Transverse colon (tissue), 4 donors: ENCODE measurements at regions not wholly inside any gene's neighbourhood (a gene's known extent, or its start where the extent isn't known, plus 50 kb on each side); places are given as distances from the start of the nearest gene placed in this dataset.

Experiments
- DNase-seq: peaks from one replicate; pipeline ENCODE4 v3.0.0-alpha.2; 2019
- H3K27ac ChIP-seq, 4 donors: fragments of 200-600 bp; sonication (generic); 2 replicates each; pipeline ENCODE4 v1.5.1; 2016 to 2018; ENCODE audit warnings: inconsistent platforms in 4 of 4
- H3K27me3 ChIP-seq: fragments of 200-600 bp; sonication (generic); 2 replicates; pipeline ENCODE4 v1.5.1; 2017; ENCODE audit warnings: inconsistent platforms
- H3K36me3 ChIP-seq, 4 donors: fragments of 200-600 bp; sonication (generic); 2 replicates each; pipeline ENCODE4 v1.5.1; 2017 to 2019; ENCODE audit warnings: inconsistent platforms in 4 of 4
- H3K4me1 ChIP-seq, 4 donors: fragments of 200-600 bp; sonication (generic); 2 replicates each; pipeline ENCODE4 v1.5.1; 2017 to 2020; ENCODE audit warnings: inconsistent platforms in 4 of 4
- H3K4me3 ChIP-seq, 4 donors: fragments of 200-600 bp; sonication (generic); 1 replicate in 1 of 4; 2 replicates in 3 of 4; pipeline versions ENCODE4 v1.5.1 to v1.6.1; 2017 to 2019; ENCODE audit warnings: inconsistent platforms in 4 of 4
- H3K9me3 ChIP-seq, 2 donors: fragments of 200-600 bp; sonication (generic); 2 replicates each; pipeline ENCODE4 v1.5.1; 2017 to 2019; ENCODE audit warnings: inconsistent platforms in 2 of 2
- CTCF ChIP-seq, 5 experiments: fragments of 200-600 bp in 3 of 5; fragments of 450-650 bp in 2 of 5; sonication (generic) in 3 of 5; IDR thresholded peaks; 1 replicate in 2 of 5; 2 replicates in 3 of 5; pipeline ENCODE4 v1.5.1; 2016 to 2017; ENCODE audit warnings: antibody characterized with exemption in 5 of 5, inconsistent platforms in 3 of 5, mild to moderate bottlenecking in 2 of 5, moderate library complexity in 1 of 5
- EP300 ChIP-seq: sonication (generic); formaldehyde crosslinking; IDR thresholded peaks from one replicate; pipeline ENCODE4 v1.6.1; 2017; ENCODE audit warnings: antibody characterized with exemption, low read depth
- POLR2A ChIP-seq: fragments of 450-650 bp; IDR thresholded peaks from one replicate; pipeline ENCODE4 v1.6.1; 2016; ENCODE audit warnings: antibody characterized with exemption, mild to moderate bottlenecking, moderate library complexity
- POLR2AphosphoS5 ChIP-seq, 3 donors: sonication (generic); formaldehyde crosslinking; IDR thresholded peaks; one replicate each; pipeline ENCODE4 v1.6.1; 2016; ENCODE audit warnings: antibody characterized with exemption in 3 of 3
- WGBS, 2 donors: methylation state at CpG; one replicate each; pipeline ENCODE4 v1.1.5; 2018; ENCODE audit warnings: low coverage in 1 of 2; 5-methylcytosine and 5-hydroxymethylcytosine counted together
- in situ Hi-C, 4 donors: fragments of 200-750 bp; cut with MboI; loops; one replicate each; pipeline versions ENCODE4 v1.15.0 to v1.15.1; 2017; ENCODE audit warnings: low sequenced_read_pairs in 3 of 4, low pct_ligation_motif_present in 1 of 4, low pct_unique_long_range_greater_than_20kb in 1 of 4
- intact Hi-C: fragments of 100-400 bp; cut with DNase I; formaldehyde crosslinking; loops from one replicate; pipeline ENCODE4 v1.15.1; 2023; ENCODE audit warnings: low total_unique reads

GRCh38 chr17:79248843-79249493, 174.3 kb downstream of the ENGASE start:
- Histone ChIP-seq H3K4me3 (no peak overlapping the region), H3K27me3 (peaks cover 30% of the 10 kb centered on the region), H3K27ac (no peak overlapping the region), H3K9me3 (no peaks in the 10 kb centered on the region), H3K36me3 (no peaks in the 10 kb centered on the region), H3K4me1 (no peaks in the 10 kb centered on the region)
- 68% methylated on average over 26 of the region's 27 CpGs; no CpG with 5 or more reads in 1 of the 2 donors for WGBS, 2 donors
- in situ Hi-C loops = no loop called here
- no peak for DNase-seq
- no peak for TF ChIP-seq POLR2AphosphoS5 (IDR thresholded peaks at IDR 0.05)
- TF ChIP-seq POLR2A = no peak
- TF ChIP-seq CTCF (IDR thresholded peaks at IDR 0.05) = no peak
- intact Hi-C loops = no loop called here

GRCh38 chr17:79246225-79247190, 171.9 kb downstream of the ENGASE start:
- Histone ChIP-seq H3K27ac (no peak overlapping the region), H3K4me1 (no peaks in the 10 kb centered on the region), H3K9me3 (no peaks in the 10 kb centered on the region), H3K27me3 (peaks cover 14% of the 10 kb centered on the region), H3K36me3 (no peaks in the 10 kb centered on the region), H3K4me3 (no peak overlapping the region)
- intact Hi-C loops = no loop called here
- WGBS, 2 donors = 62 to 71% methylated on average over 2 to 27 of the region's 27 CpGs
- in situ Hi-C loops = no loop called here
- DNase-seq = no peak
- TF ChIP-seq POLR2AphosphoS5 (IDR thresholded peaks at IDR 0.05) (no peak), EP300 (no peak), CTCF (IDR thresholded peaks at IDR 0.05) (no peak), POLR2A (no peak)

GRCh38 chr17:79244665-79245064, 170.0 kb downstream of the ENGASE start:
- H3K4me3 ChIP-seq = no peak overlapping the region
- no peaks in the 10 kb centered on the region for H3K9me3 ChIP-seq
- intact Hi-C loops = loop anchor here (1.0 kb wide), 1 partner anchor 16 kb away; no protein-coding TSS in a partner anchor
- DNase-seq = no peak
- no peaks in the 10 kb centered on the region for H3K4me1 ChIP-seq
- TF ChIP-seq CTCF (IDR thresholded peaks at IDR 0.05) (no peak), POLR2AphosphoS5 (IDR thresholded peaks at IDR 0.05) (no peak), POLR2A (no peak), EP300 (no peak)
- H3K27me3 ChIP-seq = peaks cover 4% of the 10 kb centered on the region
- in situ Hi-C loops = no loop called here
- H3K27ac ChIP-seq = no peak overlapping the region
- no peaks in the 10 kb centered on the region for H3K36me3 ChIP-seq

GRCh38 chr17:79243996-79244395, 169.4 kb downstream of the ENGASE start:
- TF ChIP-seq POLR2A (no peak), CTCF (IDR thresholded peaks at IDR 0.05) (no peak), POLR2AphosphoS5 (IDR thresholded peaks at IDR 0.05) (no peak), EP300 (no peak)
- intact Hi-C loops (no loop called here), in situ Hi-C loops (no loop called here)
- no peak overlapping the region for H3K4me3 ChIP-seq
- 92 to 100% methylated on average over 1 to 8 of the region's 8 CpGs for WGBS, 2 donors
- no peaks in the 10 kb centered on the region for H3K4me1 ChIP-seq
- no peaks in the 10 kb centered on the region for H3K36me3 ChIP-seq
- no peaks in the 10 kb centered on the region for H3K9me3 ChIP-seq
- peaks cover 3% of the 10 kb centered on the region for H3K27me3 ChIP-seq
- DNase-seq = no peak
- no peak overlapping the region for H3K27ac ChIP-seq
